Spleen (tissue), 7 donors: ENCODE measurements at regions not wholly inside any gene's neighbourhood (a gene's known extent, or its start where the extent isn't known, plus 50 kb on each side); places are given as distances from the start of the nearest gene placed in this dataset.

ENCODE experiments used
- POLR2A ChIP-seq, 3 donors: fragments of 450-650 bp; IDR thresholded peaks; one replicate each; pipeline ENCODE4 v1.5.1; 2017; ENCODE audit warnings: antibody characterized with exemption in 3 of 3, mild to moderate bottlenecking in 1 of 3
- POLR2AphosphoS5 ChIP-seq, 3 donors: sonication (generic); formaldehyde crosslinking; IDR thresholded peaks; one replicate each; pipeline ENCODE4 v1.5.1; 2017; ENCODE audit warnings: antibody characterized with exemption in 3 of 3
- TF ChIP-seq, protein P1 (sequence below), 11 experiments: fragments of 200-600 bp in 7 of 11; fragments of 450-650 bp in 4 of 11; sonication (generic) in 4 of 11; IDR thresholded peaks in 8 of 11; conservative IDR thresholded peaks in 3 of 11; 1 replicate in 7 of 11; 2 replicates in 4 of 11; pipeline versions ENCODE4 v1.4.0 to v1.8.0; 2016 to 2021; ENCODE audit warnings: antibody characterized with exemption in 11 of 11, inconsistent platforms in 4 of 11, mild to moderate bottlenecking in 1 of 11
- donor health status: DM: no; HTN: no; CAD: no; lungs with moderate emphysema.
- donor health status: DM: no; HTN: no; CAD: no.
- donor health status: DM: no; HTN: no; CAD: no.

DNA sequence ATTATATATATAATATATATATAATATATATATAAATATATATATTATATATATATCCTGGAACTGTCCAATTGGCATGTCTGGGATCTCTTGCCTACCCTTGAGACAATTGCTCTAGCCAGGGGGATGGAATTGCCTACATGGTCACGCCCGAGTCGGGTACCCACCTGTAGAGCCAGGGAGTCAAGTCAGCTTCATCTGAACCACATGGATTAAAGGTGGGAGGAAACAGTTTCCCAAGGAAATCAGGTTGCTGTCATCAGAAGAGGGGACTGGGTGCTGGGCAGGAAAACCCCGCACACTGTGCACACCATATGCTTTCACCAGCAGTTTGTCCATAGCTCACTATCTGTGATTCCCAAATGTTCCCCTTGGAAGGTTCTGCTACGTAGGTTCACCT is 252.5 kb upstream of the NOX3 start:
- TF ChIP-seq, protein P1, sequence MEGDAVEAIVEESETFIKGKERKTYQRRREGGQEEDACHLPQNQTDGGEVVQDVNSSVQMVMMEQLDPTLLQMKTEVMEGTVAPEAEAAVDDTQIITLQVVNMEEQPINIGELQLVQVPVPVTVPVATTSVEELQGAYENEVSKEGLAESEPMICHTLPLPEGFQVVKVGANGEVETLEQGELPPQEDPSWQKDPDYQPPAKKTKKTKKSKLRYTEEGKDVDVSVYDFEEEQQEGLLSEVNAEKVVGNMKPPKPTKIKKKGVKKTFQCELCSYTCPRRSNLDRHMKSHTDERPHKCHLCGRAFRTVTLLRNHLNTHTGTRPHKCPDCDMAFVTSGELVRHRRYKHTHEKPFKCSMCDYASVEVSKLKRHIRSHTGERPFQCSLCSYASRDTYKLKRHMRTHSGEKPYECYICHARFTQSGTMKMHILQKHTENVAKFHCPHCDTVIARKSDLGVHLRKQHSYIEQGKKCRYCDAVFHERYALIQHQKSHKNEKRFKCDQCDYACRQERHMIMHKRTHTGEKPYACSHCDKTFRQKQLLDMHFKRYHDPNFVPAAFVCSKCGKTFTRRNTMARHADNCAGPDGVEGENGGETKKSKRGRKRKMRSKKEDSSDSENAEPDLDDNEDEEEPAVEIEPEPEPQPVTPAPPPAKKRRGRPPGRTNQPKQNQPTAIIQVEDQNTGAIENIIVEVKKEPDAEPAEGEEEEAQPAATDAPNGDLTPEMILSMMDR (IDR thresholded peaks at IDR 0.05 in 8 of 11, conservative IDR thresholded peaks at IDR 0.05 in 3 of 11) = no peak
- TF ChIP-seq POLR2A (IDR thresholded peaks at IDR 0.05) = no peak
- no peak for TF ChIP-seq POLR2AphosphoS5 (IDR thresholded peaks at IDR 0.05)
